Activated T-helper 17 cell treated with anti-CD3 and anti-CD28 coated beads, Interleukin-2, amount 50 U/mL, for 72 hours (primary cell): ENCODE measurements at regions not wholly inside any gene's neighbourhood (a gene's known extent, or its start where the extent isn't known, plus 50 kb on each side); places are given as distances from the start of the nearest gene placed in this dataset.

Source experiments
- ATAC-seq: fragments of 150-1000 bp; cut with Tn5 transposase; replicated peaks from 2 replicates; pipeline ENCODE4 v1.10.0; 2021; ENCODE audit warnings: mild to moderate bottlenecking, moderate library complexity
- H3K27ac Mint-ChIP-seq: one replicate; pipeline ENCODE4 v1.8.0; 2022; ENCODE audit warnings: mixed read lengths
- H3K27me3 Mint-ChIP-seq: one replicate; pipeline ENCODE4 v1.8.0; 2022; ENCODE audit warnings: mixed read lengths
- H3K36me3 Mint-ChIP-seq: one replicate; pipeline ENCODE4 v1.8.0; 2022; ENCODE audit warnings: low read depth, mild to moderate bottlenecking, mixed read lengths
- H3K4me1 Mint-ChIP-seq: one replicate; pipeline ENCODE4 v1.8.0; 2022; ENCODE audit warnings: mixed read lengths
- H3K4me3 Mint-ChIP-seq: one replicate; pipeline ENCODE4 v1.8.0; 2022; ENCODE audit warnings: mild to moderate bottlenecking, mixed read lengths
- H3K9me3 Mint-ChIP-seq: one replicate; pipeline ENCODE4 v1.8.0; 2022; ENCODE audit warnings: mixed read lengths

DNA sequence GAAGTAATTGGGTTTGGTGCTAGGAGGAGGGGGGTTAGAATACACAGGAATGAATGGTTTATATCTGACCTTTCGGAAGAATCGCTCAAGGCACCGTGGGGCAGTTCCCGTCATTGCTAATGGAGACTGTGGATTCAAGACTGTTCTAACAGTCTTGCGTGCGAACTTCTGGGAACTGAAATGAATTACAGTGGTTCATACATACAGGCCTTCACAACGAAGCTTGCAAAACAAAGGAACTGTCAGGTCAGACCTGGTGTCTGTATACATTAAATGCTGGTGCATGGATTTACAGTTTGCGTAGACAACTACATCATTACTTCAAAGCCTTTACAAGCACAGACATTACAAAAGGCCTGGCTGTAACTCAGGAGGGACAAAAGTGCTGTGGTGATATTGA is 983.9 kb downstream of the CDH11 start:
- H3K27me3 Mint-ChIP-seq, result no peaks in the 10 kb centered on the region
- no peaks in the 10 kb centered on the region for H3K36me3 Mint-ChIP-seq
- no peaks in the 10 kb centered on the region for H3K4me1 Mint-ChIP-seq
- H3K27ac Mint-ChIP-seq, result no peak overlapping the region
- H3K9me3 Mint-ChIP-seq, result peaks cover 10% of the 10 kb centered on the region
- no peak for ATAC-seq
- H3K4me3 Mint-ChIP-seq, result no peak overlapping the region

DNA sequence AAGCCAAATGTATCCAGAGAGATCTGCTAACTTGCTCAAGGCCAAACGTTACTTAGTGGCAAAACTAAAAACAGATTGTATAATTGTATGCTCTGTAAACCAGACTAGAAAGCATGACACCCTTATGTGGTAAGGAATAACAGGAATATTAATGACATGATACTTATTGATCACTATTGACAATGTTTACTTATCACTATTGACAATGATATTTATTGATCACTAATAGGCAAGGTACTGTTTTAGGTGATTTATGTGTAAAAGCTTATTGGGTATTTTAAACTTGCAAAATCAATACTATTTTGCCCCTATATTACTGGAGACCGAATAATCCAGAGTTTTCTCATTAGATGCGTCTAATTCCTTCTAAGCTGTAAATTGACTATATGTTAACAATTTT is 985.1 kb downstream of the CDH11 start:
- H3K36me3 Mint-ChIP-seq, result no peaks in the 10 kb centered on the region
- no peak for ATAC-seq
- H3K27me3 Mint-ChIP-seq, result no peaks in the 10 kb centered on the region
- no peak overlapping the region for H3K27ac Mint-ChIP-seq
- peaks cover 18% of the 10 kb centered on the region for H3K9me3 Mint-ChIP-seq
- H3K4me3 Mint-ChIP-seq, result no peak overlapping the region
- no peaks in the 10 kb centered on the region for H3K4me1 Mint-ChIP-seq

DNA sequence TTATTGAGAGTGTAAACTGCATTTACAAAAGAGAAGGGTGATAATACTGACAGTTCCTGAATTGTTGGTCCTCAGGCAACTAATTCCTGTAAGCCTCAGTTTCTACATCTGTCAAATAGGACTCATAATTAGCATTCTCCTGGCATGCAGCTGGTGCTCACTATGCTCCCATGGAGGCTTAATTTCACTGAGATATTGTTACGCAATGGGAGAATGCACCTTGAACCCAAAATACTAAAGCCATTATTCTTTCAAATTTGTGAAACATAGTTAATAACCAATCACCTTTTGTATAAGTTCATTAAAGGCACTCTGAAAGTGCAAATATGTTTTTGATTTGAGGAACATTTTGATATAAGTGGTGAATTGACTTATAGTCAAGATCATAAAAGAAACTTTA is 985.5 kb downstream of the CDH11 start:
- peaks cover 18% of the 10 kb centered on the region for H3K9me3 Mint-ChIP-seq
- no peak overlapping the region for H3K4me3 Mint-ChIP-seq
- H3K36me3 Mint-ChIP-seq, result no peaks in the 10 kb centered on the region
- H3K27me3 Mint-ChIP-seq, result no peaks in the 10 kb centered on the region
- ATAC-seq, result no peak
- H3K27ac Mint-ChIP-seq, result no peak overlapping the region
- H3K4me1 Mint-ChIP-seq, result no peaks in the 10 kb centered on the region

DNA sequence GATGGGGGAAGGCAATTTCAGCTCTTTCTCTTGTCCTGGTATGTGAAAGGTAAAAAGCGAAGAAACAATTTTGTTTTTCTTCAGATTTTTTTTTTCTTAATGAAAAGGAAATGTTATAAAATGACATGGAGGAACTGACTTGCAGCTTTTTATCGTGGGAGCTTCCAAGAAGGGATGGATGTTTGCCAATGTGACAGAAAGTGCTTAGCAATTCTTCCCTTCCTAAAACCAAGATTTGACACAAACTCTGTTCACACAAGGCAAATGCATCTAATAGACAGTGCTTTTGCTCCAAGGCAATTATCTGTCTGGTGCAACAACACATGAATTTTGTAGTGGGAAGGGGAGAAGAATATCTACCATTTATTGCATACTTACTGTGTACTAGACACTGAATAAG is 988.5 kb downstream of the CDH11 start:
- Mint-ChIP-seq H3K27me3 (no peaks in the 10 kb centered on the region), H3K9me3 (peaks cover 24% of the 10 kb centered on the region), H3K4me3 (no peak overlapping the region), H3K4me1 (no peaks in the 10 kb centered on the region), H3K27ac (no peak overlapping the region), H3K36me3 (no peaks in the 10 kb centered on the region)
- no peak for ATAC-seq

DNA sequence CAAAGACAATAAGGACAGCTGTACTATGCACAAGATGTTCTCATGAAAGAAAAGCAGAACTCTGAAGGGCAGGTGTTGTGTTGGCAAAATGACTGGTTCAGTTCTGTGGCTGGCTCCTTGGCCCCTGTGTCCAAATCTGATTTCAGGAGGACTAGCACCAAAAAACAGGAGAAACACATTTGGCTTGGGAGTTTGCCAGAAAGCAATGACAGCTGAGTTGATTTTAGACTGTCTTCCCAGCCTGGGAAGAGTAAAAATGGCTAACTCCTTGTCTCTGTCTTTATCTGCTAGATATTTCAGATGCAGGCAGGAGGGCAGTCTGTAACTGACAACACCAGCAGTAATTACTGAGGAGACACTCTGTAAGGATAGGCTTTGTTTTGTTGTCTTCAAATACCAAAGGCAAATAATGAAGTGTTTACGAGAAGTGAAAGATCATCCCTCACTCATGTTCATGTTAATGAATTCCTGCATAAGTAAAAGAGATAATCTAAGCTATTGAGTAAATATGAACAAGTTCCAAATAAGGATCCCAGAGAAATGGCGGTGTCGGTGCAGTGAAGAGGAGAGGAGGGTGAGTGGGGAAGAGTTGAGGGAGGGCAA is 989.0 kb downstream of the CDH11 start:
- no peak overlapping the region for H3K27ac Mint-ChIP-seq
- no peaks in the 10 kb centered on the region for H3K36me3 Mint-ChIP-seq
- peaks cover 22% of the 10 kb centered on the region for H3K9me3 Mint-ChIP-seq
- no peaks in the 10 kb centered on the region for H3K4me1 Mint-ChIP-seq
- H3K4me3 Mint-ChIP-seq, result no peak overlapping the region
- H3K27me3 Mint-ChIP-seq, result no peaks in the 10 kb centered on the region
- ATAC-seq, result no peak

DNA sequence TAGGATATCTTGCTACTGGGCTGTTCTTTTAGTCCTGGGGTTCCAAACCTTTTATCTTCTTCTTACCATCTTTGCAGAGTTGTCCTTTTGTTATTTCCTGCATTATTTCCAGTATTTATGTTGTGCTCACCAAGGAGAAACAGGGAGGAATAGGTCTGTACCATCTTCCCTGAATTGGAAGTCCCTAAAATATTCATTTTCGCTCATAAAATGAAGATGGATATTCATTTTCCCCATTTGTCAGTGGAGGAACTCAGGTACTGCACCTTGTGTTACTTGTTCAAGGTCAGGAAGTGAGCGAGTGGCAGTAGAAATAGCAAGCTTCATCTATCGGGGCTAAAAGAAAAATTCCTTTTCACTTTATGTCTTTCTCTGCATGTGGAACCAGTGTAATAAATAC is 989.7 kb downstream of the CDH11 start:
- no peak overlapping the region for H3K27ac Mint-ChIP-seq
- ATAC-seq, result no peak
- H3K27me3 Mint-ChIP-seq, result no peaks in the 10 kb centered on the region
- H3K4me3 Mint-ChIP-seq, result no peak overlapping the region
- H3K4me1 Mint-ChIP-seq, result no peaks in the 10 kb centered on the region
- H3K9me3 Mint-ChIP-seq, result peaks cover 19% of the 10 kb centered on the region
- H3K36me3 Mint-ChIP-seq, result no peaks in the 10 kb centered on the region

DNA sequence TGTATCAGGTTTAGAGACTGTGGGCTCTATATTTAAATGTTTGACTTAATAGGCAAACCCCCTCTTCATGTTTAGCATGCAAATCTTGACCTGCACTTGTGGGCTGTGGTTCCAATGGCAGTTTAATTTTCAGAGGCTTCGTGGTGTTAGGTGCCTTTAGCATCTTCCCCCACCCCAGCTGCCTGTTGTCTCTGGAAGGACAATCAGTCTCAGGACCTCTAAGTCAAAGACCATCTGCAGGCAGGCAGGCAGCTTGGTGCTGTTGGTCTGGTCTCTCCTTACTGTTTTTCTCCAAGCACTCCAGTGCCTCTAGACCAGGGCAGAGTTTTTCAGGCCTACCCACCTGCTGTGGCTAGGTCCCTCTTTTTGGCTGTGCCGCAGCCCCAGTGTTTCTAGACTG is 990.4 kb downstream of the CDH11 start:
- Mint-ChIP-seq H3K27me3 (no peaks in the 10 kb centered on the region), H3K4me1 (no peaks in the 10 kb centered on the region), H3K27ac (no peak overlapping the region), H3K36me3 (no peaks in the 10 kb centered on the region), H3K4me3 (no peak overlapping the region), H3K9me3 (peaks cover 19% of the 10 kb centered on the region)
- no peak for ATAC-seq

DNA sequence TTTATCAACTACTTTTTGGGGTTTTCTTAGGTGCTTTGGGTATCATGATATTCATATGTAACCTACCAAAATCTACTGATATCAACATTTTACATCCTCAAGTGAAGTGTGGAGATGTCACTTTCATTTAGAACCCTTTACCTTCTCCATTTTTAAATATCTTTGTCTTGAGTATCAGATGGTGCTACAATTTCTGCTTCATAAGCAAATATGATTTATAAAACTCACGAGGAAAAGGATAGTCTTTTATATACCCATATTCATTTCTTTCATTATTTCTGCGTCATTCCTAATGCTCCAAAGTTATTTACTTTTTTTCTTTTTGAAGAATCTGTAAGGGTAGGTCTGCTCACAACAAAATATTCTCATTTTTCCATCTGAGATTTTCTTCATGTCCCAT is 991.7 kb downstream of the CDH11 start:
- Mint-ChIP-seq H3K4me1 (no peaks in the 10 kb centered on the region), H3K4me3 (no peak overlapping the region), H3K27me3 (no peaks in the 10 kb centered on the region), H3K27ac (no peak overlapping the region), H3K36me3 (no peaks in the 10 kb centered on the region), H3K9me3 (peaks cover 19% of the 10 kb centered on the region)
- ATAC-seq, result no peak

DNA sequence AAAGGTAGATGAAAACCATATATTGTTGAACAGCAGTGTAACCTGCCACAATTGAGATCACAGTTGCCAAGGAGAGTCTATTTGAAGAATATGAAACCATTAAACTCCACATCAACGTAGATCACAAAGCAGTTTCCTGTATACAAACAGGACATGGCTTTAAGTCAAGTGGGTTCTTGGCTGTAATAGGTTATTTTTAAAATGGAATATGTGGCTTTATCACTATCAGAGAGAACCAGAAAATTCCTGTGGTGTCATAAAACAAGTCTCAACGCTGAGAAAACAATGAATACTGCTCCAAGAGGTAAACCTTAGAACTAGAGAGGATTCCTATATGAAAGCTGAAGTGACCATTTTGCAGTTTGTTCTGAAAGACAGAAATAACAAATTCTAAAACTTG is 999.7 kb downstream of the CDH11 start:
- Mint-ChIP-seq H3K4me3 (no peak overlapping the region), H3K36me3 (no peaks in the 10 kb centered on the region), H3K27me3 (no peaks in the 10 kb centered on the region), H3K27ac (no peak overlapping the region), H3K4me1 (no peaks in the 10 kb centered on the region), H3K9me3 (peaks cover 33% of the 10 kb centered on the region)
- no peak for ATAC-seq

DNA sequence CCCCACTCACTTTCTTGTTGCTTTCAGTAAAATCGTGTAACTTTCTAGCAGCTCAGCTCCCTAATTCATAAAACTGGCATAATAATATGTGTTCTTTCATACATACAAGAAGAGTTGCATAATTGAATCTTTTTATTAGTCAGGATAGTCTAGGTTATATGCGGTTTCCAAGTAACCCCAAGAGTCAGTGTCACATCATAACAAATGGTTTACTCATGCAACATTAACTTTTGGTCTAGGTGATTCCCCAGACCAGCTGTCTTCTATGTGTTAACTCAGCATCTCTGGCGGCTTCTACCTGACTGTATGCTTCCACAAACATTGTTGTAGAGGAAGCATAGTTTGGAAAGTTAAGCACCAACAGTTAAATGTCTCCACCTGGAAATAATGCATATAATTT is 1000.4 kb downstream of the CDH11 start:
- no peaks in the 10 kb centered on the region for H3K36me3 Mint-ChIP-seq
- H3K4me3 Mint-ChIP-seq, result no peak overlapping the region
- H3K27ac Mint-ChIP-seq, result no peak overlapping the region
- ATAC-seq, result no peak
- H3K27me3 Mint-ChIP-seq, result no peaks in the 10 kb centered on the region
- H3K9me3 Mint-ChIP-seq, result peaks cover 34% of the 10 kb centered on the region
- no peaks in the 10 kb centered on the region for H3K4me1 Mint-ChIP-seq

DNA sequence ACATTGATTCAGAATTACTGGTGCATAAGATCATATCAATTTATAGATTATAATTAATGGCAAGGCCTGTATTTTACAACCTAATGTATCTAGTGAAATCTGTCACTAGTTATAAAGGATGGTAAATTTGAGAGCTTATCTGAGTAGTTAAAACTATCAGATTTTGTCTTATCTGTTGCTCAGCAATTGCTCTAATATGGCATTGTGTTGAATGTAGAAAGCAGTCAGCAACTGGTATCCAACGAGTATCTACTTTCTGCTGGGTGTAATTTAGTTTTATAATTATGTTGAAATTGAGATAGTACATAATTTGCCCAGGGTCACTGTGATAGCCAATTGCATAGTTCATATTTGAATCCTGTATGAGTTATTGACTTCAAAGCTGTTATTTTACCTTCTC is 1005.7 kb downstream of the CDH11 start:
- no peak for ATAC-seq
- H3K27me3 Mint-ChIP-seq, result no peaks in the 10 kb centered on the region
- H3K9me3 Mint-ChIP-seq, result peaks cover 41% of the 10 kb centered on the region
- no peaks in the 10 kb centered on the region for H3K4me1 Mint-ChIP-seq
- no peak overlapping the region for H3K4me3 Mint-ChIP-seq
- H3K27ac Mint-ChIP-seq, result no peak overlapping the region
- H3K36me3 Mint-ChIP-seq, result no peaks in the 10 kb centered on the region

DNA sequence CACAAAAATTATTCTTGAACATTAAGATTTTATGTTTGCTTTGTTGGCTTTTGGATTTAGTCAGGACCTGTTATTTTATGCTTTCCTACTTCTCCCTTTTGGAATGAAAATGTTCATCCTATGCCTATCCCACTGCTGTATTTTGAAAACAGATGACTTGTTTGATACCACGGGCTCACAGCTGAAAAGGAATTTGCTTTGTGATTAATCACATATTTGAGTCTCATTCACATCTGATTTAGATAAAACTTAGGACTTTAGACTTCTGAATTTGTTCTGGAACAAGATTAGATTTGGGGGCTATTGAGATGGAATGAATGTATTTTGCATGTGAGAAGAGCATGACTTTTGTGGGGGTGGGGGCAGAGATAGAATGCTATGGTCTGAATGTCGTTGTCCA is 1012.6 kb downstream of the CDH11 start:
- H3K4me3 Mint-ChIP-seq, result no peak overlapping the region
- H3K27me3 Mint-ChIP-seq, result no peaks in the 10 kb centered on the region
- H3K27ac Mint-ChIP-seq, result no peak overlapping the region
- H3K9me3 Mint-ChIP-seq, result peaks cover 26% of the 10 kb centered on the region
- no peak for ATAC-seq
- H3K4me1 Mint-ChIP-seq, result no peaks in the 10 kb centered on the region
- H3K36me3 Mint-ChIP-seq, result no peaks in the 10 kb centered on the region

DNA sequence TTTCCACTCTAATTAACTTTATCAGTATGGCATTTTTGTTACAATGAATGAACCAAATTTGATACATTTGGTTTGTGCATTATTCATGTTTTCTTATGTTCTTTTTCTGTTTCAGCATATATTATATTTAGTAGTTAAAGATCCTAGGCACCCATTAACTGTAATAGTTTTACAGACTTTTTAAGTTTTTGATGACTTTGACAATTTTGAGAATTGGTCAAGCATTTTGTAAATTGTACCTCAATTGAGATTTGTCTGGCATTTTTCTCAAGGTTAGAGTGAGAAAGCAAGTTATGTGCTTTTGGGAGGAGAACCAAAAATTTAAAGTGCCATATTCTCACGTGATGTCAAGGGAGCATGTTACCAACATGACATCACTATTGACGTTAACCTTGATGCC is 1019.2 kb downstream of the CDH11 start:
- Mint-ChIP-seq H3K4me3 (no peak overlapping the region), H3K4me1 (no peaks in the 10 kb centered on the region), H3K9me3 (peaks cover 13% of the 10 kb centered on the region), H3K36me3 (no peaks in the 10 kb centered on the region), H3K27ac (no peak overlapping the region), H3K27me3 (no peaks in the 10 kb centered on the region)
- no peak for ATAC-seq

DNA sequence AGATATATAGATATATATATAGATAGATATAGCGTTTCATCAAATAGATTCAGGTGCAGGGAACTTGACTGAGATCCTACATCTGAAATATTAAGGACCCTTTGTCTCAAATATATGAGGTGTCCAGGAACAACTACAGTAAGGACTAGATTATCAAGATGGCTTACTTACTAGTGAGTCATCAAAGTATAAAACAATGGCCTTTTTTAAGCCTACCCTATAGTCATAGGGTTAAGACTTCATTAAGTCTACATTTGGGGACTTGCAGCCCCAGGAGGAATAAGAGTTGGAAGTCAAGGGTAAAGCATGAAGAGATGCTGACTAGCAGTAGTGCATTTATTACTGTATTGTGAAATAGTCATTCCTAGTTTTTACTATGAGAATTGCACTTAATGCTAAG is 1023.4 kb downstream of the CDH11 start:
- H3K9me3 Mint-ChIP-seq, result peaks cover 10% of the 10 kb centered on the region
- no peak for ATAC-seq
- no peaks in the 10 kb centered on the region for H3K27me3 Mint-ChIP-seq
- H3K36me3 Mint-ChIP-seq, result no peaks in the 10 kb centered on the region
- H3K27ac Mint-ChIP-seq, result no peak overlapping the region
- H3K4me3 Mint-ChIP-seq, result no peak overlapping the region
- H3K4me1 Mint-ChIP-seq, result no peaks in the 10 kb centered on the region

DNA sequence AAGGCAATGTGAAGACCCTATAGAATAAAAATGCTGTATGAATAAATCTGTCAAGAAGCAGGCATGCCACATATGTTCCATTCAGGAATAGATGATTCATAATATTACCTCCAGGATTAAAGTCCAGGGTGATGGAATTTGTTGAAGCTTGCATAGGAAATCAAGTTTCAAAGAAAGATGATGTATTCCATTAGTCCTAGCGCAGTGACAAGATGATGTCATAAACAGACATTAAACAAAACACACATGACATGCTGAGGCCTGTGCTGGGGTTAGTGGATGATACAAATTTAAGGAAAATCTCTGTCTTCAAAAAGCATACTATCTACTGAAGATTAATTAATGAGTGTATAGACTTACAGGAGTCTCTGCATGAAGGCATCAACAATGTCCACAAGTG is 1025.2 kb downstream of the CDH11 start:
- Mint-ChIP-seq H3K4me3 (no peak overlapping the region), H3K27me3 (no peaks in the 10 kb centered on the region)
- ATAC-seq, result no peak

DNA sequence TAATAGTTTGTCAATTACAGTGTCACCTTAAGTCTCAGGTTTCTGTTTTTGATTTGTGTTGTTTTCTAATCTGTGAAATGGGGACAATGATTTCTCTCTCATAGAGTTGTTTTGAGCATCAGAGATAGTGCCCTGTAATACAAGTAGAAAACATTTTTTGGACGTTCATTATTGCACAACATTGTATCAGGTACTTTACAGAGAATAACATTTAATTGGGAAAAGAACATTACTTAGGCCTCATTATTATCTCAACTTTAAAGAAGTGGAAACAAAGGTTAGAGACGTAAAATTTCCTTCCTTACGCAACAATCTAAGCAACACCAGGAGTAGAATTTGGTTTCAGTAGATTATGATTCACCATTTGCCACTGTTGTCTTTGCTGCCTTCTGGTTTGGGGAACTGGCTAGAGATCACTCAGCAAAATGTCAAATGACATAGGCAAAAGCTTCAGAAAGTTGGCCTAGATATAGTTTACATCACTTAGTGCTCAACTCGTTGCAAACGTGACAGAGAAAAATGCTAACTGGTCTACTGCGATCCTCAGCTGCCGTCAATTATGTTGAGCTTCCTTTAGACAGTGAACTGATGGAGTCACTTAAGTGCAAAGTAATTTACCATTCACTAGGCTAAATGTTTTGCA is 1026.8 kb downstream of the CDH11 start:
- no peaks in the 10 kb centered on the region for H3K4me1 Mint-ChIP-seq
- no peak for ATAC-seq
- H3K27me3 Mint-ChIP-seq, result no peaks in the 10 kb centered on the region
- no peak overlapping the region for H3K27ac Mint-ChIP-seq
- H3K36me3 Mint-ChIP-seq, result no peaks in the 10 kb centered on the region
- H3K4me3 Mint-ChIP-seq, result no peak overlapping the region
- H3K9me3 Mint-ChIP-seq, result peaks cover 15% of the 10 kb centered on the region

More for the DNA sequence above, 1025.2 kb downstream of the CDH11 start:
- Mint-ChIP-seq H3K9me3 (peaks cover 15% of the 10 kb centered on the region), H3K36me3 (no peaks in the 10 kb centered on the region), H3K27ac (no peak overlapping the region), H3K4me1 (no peaks in the 10 kb centered on the region)
